ENCODE measurements at regions not wholly inside any gene's neighbourhood (a gene's known extent, or its start where the extent isn't known, plus 50 kb on each side); places are given as distances from the start of the nearest gene placed in this dataset.

- DNase-seq, result no peak
These were observed 720.2 kb upstream of the TYRP1 start for GRCh38 chr9:11973011-11973410.

- no peak for DNase-seq
These were observed 719.7 kb upstream of the TYRP1 start for GRCh38 chr9:11973511-11973910.

GRCh38 chr9:11992866-11993265 lies 700.3 kb upstream of the TYRP1 start:
- no peak for DNase-seq

- no peak for DNase-seq
These were observed 678.7 kb upstream of the TYRP1 start for GRCh38 chr9:12014488-12014887.

- no peak for DNase-seq
These were observed 639.0 kb upstream of the TYRP1 start for GRCh38 chr9:12054235-12054634.

GRCh38 chr9:12056874-12057273 lies 636.3 kb upstream of the TYRP1 start:
- DNase-seq, result no peak

GRCh38 chr9:12060067-12060466 lies 633.1 kb upstream of the TYRP1 start:
- DNase-seq, result no peak

- no peak for DNase-seq
These were observed 632.4 kb upstream of the TYRP1 start for GRCh38 chr9:12060811-12061210.

GRCh38 chr9:12065050-12065449 lies 628.1 kb upstream of the TYRP1 start:
- DNase-seq, result no peak

- DNase-seq, result no peak
These were observed 627.5 kb upstream of the TYRP1 start for GRCh38 chr9:12065686-12066085.

GRCh38 chr9:12066455-12067035 lies 626.6 kb upstream of the TYRP1 start:
- DNase-seq, result no peak

- no peak for DNase-seq
These were observed 623.8 kb upstream of the TYRP1 start for GRCh38 chr9:12069366-12069765.

GRCh38 chr9:12085399-12085798 lies 607.8 kb upstream of the TYRP1 start:
- DNase-seq, result no peak

- no peak for DNase-seq
These were observed 601.2 kb upstream of the TYRP1 start for GRCh38 chr9:12091865-12092527.

GRCh38 chr9:12094046-12094445 lies 599.1 kb upstream of the TYRP1 start:
- DNase-seq, result no peak

- no peak for DNase-seq
These were observed 597.3 kb upstream of the TYRP1 start for GRCh38 chr9:12095931-12096330.

- no peak for DNase-seq
These were observed 559.8 kb upstream of the TYRP1 start for GRCh38 chr9:12133416-12133815.

GRCh38 chr9:12141422-12141821 lies 551.8 kb upstream of the TYRP1 start:
- no peak for DNase-seq

- DNase-seq, result no peak
These were observed 537.6 kb upstream of the TYRP1 start for GRCh38 chr9:12155401-12156134.

- DNase-seq, result no peak
These were observed 530.9 kb upstream of the TYRP1 start for GRCh38 chr9:12162181-12162815.

GRCh38 chr9:12163723-12164458 lies 529.3 kb upstream of the TYRP1 start:
- DNase-seq, result no peak

- no peak for DNase-seq
These were observed 526.7 kb upstream of the TYRP1 start for GRCh38 chr9:12166518-12166917.

GRCh38 chr9:12170456-12170855 lies 522.7 kb upstream of the TYRP1 start:
- DNase-seq, result no peak
